ENCODE measurements at regions not wholly inside any gene's neighbourhood (a gene's known extent, or its start where the extent isn't known, plus 50 kb on each side); places are given as distances from the start of the nearest gene placed in this dataset.

GRCh38 chrX:43005561-43005960 is 227.6 kb upstream of the PPP1R2C start:
- DNase-seq (ENCODE audit: low read depth in 4 of 4, low spot score in 3 of 4) = no peak

DNA sequence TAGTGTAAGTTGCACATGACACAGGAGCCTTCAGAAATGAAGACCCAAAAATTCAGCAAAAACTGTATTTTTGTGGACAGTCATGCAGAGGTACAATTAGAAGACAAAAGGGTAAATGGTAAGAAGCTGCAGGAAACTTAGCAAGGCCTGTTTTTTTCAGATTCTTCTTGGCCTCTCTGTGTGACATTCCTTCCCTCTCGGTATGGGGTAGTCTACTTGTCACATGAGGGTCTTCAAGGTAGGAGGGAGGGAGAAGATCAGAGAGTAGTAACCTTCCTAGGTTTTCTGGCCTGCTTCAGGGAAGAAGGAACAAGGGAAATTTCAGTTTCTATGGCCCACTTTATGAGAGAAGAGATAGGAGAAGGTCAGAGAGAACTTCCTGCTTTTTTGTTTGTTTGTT is 230.4 kb upstream of the PPP1R2C start:
- DNase-seq (ENCODE audit: low read depth in 4 of 4, low spot score in 3 of 4) = no peak

- no peak for DNase-seq (ENCODE audit: low read depth in 4 of 4, low spot score in 3 of 4)
These were observed 238.1 kb upstream of the PPP1R2C start for GRCh38 chrX:43016021-43016420.

DNA sequence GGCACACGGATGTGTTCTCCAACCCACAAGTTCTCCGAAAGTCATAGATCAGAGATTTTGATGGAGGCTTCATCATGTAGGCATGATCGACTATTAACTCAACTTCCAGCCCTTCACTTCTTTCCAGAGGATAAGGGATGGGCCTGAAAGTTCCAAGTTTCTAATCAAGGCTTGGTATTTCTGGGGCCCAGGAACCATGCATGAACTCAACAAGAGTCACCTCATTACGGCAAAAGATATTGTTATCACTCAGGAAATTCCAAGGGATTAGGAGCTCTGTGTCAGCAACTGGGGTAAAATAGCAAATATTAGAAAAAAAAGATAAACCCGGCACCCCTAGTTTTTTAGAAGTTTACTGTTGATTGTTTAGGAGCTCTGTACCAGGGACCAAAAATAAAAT is 240.1 kb upstream of the PPP1R2C start:
- DNase-seq (ENCODE audit: low read depth in 4 of 4, low spot score in 3 of 4) = no peak

- DNase-seq (ENCODE audit: low read depth in 4 of 4, low spot score in 3 of 4) = no peak
These were observed 241.1 kb upstream of the PPP1R2C start for GRCh38 chrX:43019021-43019420.

DNA sequence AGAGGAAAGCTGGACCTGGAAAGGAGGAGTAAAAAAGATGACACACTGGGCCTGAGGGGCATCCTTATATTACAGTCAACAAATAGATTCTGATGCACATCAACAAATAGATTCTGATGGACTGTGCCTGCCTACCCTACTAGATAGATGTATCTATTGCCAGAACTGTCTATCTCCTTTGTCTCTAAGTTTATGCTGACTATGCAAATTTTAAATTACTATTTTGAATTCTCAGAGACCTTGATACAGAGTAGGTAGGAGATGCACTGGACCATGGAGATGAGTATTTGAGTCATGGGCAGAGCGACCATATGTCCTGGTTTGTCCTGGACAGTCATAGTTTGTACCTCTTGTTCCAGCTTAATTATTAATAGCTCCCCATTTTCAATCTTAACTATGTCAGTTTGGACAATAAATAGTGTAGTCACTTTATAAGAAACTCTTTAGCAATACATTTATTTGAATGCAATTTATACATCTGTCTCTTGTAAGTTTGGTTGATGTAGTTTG is 247.9 kb upstream of the PPP1R2C start:
- DNase-seq (ENCODE audit: low read depth in 4 of 4, low spot score in 3 of 4) = no peak

DNA sequence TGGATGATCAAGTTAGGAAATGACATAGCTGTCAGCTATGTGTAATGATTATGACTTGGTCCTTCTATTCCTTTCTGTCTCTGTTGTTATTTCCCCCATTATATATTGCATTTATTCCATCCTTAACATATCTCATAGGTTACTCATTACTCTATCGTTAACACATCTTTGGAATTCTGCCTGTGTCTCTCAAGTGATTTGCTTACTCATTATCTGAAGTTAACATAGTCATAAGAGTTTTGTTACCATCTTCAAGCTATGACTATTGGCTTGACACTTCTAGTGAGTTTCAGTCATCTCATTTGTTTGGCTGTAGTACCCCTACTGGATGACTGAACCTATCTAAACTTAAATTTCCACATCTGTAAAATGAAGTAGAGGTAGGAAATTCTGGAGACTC is 286.1 kb upstream of the PPP1R2C start:
- DNase-seq (ENCODE audit: low read depth in 4 of 4, low spot score in 3 of 4) = no peak

DNA sequence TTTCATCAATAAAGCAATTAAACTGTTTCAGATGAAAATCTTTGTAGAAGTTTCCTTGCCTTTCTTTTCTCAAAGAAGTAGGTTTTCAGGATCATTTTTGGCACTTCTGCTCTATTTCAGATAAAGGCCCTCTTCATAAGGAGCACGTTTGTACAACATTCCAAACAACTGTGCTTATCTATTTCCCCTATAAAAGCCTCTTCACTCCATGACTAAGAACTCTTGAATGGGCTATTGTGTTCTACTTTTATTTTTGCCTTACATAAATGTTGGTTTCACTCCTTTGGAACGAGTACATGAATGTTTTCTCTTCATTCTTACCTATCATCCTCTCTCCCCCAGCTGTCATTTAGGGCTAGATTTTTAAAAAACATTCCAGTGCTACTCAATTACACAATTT is 288.0 kb upstream of the PPP1R2C start:
- DNase-seq (ENCODE audit: low read depth in 4 of 4, low spot score in 3 of 4) = no peak

DNA sequence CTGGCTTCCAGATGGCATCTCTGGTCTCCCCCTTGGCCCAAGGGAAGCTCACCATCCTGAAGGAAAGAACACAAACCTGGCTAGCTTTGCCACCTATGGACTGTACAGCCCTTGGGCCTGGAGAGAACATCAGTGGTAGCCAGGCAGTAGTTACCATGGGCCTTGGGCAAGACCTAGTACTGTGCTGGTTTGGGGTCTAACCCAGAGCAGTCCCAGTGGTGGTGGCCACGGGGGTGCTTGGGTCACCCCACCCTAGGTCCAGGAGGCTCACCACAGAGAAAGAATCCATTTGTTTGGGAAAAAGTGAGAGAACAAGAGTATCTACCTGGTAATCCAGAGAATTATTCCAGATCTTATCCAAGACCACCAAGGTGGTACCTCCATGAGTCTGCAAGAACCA is 290.7 kb upstream of the PPP1R2C start:
- no peak for DNase-seq (ENCODE audit: low read depth in 4 of 4, low spot score in 3 of 4)

DNA sequence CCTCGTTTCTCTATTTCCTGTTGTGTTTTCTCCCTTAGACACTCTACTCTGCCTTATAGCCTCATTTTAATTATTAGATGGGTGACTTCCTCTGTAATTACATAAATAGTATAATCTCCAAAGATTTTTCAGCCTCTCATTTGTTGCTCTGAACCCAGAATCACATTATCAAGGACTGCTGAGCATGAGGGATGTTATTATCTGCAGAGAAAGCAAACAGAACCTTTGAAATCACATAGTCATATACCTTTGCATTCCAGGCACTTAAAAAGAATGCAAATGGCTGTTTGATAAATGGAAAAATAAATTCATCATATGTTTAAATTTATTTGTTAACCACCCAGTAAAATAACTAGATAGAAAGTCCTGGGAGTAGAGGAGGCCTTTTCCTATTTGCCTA is 305.1 kb upstream of the PPP1R2C start:
- DNase-seq (ENCODE audit: low read depth in 4 of 4, low spot score in 3 of 4) = no peak

DNA sequence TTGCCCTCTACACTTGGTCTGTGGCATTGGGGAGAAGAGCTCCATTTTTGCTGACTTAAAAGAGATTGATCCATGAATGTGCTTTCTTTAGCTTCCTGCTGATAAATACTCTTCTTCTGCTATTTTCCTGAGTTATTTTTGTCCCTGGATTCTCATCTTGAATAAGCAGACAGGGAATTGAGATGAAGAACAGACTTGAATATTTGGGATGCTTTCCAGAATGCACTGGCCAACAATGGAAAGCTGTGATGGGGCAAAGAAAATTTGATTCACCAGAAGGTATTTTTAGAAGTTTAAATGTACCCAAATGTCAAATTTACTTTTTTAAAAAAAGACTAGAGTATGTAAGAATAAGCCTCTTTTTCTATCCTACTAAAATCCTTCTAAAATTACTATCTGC is 309.9 kb upstream of the PPP1R2C start:
- no peak for DNase-seq (ENCODE audit: low read depth in 4 of 4, low spot score in 3 of 4)

DNA sequence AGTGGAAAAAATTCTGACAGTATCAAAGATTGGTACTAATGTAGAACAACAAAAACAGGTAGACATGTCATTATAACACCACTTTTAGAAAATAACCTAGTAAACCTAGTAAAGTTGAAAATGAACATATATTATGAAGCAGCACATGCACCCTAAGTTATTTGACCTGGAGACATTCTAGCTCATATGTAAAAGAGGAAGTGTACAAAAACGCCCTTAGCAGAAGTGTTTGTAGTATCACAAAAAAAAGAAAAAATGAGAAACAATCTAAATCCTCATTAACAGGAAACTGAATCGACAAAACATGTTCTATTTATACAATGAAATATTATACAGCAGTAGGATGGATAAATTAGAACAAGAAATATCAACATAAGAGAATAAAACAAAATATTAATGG is 318.9 kb upstream of the PPP1R2C start:
- DNase-seq (ENCODE audit: low read depth in 4 of 4, low spot score in 3 of 4) = no peak

DNA sequence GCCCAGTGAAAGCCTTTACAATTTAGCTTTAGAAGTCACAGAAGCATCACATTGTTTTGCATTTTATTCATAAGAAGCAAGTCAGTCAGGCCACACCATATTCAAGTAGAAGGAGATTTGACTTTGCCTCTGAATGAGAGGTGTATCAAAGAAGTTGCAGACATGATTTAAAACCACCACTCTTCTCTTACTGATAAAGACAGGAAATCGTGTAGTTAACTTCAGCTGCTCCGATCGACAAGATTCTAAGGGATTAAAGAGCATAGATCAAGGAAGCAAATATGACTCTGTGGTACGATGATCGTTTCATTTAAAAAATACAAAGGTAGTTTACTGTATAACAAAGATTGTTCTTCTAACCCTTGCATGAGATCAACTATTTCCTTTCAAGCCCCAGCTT is 328.0 kb upstream of the PPP1R2C start:
- no peak for DNase-seq (ENCODE audit: low read depth in 4 of 4, low spot score in 3 of 4)

- DNase-seq (ENCODE audit: low read depth in 4 of 4, low spot score in 3 of 4) = no peak
These were observed 330.9 kb upstream of the PPP1R2C start for GRCh38 chrX:43108828-43109227.

- DNase-seq (ENCODE audit: low read depth in 4 of 4, low spot score in 3 of 4) = no peak
These were observed 343.7 kb upstream of the PPP1R2C start for GRCh38 chrX:43121637-43122036.

- DNase-seq (ENCODE audit: low read depth in 4 of 4, low spot score in 3 of 4) = no peak
These were observed 361.7 kb upstream of the PPP1R2C start for GRCh38 chrX:43139645-43140044.

GRCh38 chrX:43140582-43140981 is 362.6 kb upstream of the PPP1R2C start:
- DNase-seq (ENCODE audit: low read depth in 4 of 4, low spot score in 3 of 4) = no peak

DNA sequence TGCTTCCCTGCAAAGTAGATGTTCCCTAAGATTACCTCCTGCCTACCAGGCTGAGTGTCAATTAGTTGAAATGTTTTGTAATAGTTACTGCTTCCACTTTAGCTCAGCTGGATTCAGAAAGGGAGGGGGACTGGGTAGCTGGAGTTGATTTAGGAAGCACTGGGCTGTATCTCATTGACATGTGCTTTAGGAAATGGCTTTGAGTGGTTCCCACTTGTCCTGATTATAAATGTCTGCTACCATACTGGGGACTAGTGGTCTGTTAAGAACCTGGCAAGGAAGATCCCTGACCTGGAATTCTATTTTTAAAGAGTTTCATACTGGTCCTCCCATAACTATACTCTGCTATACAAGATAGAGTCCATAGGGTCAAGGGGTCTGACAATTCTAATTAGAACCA is 363.9 kb upstream of the PPP1R2C start:
- no peak for DNase-seq (ENCODE audit: low read depth in 4 of 4, low spot score in 3 of 4)

DNA sequence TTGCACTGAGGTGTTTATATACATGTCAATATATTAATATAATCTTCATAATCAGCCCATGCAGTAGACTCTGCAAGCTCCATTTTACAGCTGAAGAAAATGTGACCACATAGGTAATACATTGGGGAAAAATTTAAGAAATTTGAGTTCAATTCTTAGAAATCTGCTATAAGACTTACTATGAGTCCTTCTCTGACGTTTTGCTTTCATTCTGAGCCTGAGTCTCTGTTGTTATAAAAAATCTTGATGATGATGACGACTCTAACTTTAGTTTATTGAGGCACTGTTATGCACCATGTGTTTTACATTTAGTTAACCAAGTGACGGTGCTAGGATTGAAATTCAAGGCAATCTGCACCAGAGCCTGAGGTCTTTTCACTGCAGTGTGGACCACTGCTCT is 370.3 kb upstream of the PPP1R2C start:
- no peak for DNase-seq (ENCODE audit: low read depth in 4 of 4, low spot score in 3 of 4)

DNA sequence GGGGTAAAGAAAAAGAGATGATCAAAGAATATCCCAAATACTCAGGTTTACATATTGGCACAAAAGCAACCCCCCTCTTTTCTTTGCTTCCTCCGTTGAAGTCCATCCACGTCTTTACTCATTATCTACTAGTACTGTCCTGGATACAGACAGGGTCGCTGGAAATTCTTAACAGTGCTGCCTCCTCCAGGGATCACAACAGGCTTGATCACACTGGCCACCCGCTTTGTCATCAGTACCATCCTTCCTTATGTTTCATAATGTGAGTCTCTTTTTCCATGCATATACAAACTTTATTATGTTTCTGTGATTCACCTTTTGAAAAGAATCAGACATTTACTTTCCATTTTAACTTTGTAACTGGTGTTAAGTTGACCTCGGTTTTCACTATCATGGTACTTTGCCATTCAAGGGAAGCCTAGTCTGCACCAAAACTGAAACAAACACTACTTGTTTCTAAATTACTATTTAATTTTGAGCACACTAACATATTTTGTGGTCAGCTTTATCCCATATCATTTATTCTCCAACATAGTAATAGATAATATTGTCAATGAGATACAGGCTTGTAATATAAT is 387.5 kb upstream of the PPP1R2C start:
- DNase-seq (ENCODE audit: low read depth in 4 of 4, low spot score in 3 of 4) = no peak

GRCh38 chrX:43166874-43167273 is 388.9 kb upstream of the PPP1R2C start:
- no peak for DNase-seq (ENCODE audit: low read depth in 4 of 4, low spot score in 3 of 4)

DNA sequence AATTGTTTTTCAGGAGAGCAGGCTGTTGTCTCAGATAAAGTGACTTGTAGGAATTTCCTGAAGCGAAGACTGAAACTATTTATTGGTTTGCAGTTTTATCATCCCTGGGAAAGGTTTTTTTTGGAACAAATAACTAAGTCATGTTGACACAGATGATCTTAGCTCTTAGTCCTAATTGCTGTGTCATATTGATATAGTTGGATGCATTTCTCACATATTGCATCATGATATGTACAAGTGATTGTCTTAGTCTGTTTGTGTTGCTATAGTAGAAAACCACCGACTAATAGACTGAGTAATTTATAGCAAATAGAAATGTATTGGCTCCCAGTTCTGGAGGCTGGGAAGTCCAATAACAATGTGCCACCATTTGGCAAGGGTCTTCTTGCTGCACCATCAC is 397.5 kb upstream of the PPP1R2C start:
- DNase-seq (ENCODE audit: low read depth in 4 of 4, low spot score in 3 of 4) = no peak

GRCh38 chrX:43176686-43177085 is 398.7 kb upstream of the PPP1R2C start:
- no peak for DNase-seq (ENCODE audit: low read depth in 4 of 4, low spot score in 3 of 4)

Measured in right renal pelvis (tissue), 4 donors.